Activated CD4-positive, alpha-beta T cell treated with anti-CD3 and anti-CD28 coated beads, Interleukin-2, amount 10 ng/mL, durations not matched to agents 7 days and 5 days (primary cell): ENCODE measurements at regions not wholly inside any gene's neighbourhood (a gene's known extent, or its start where the extent isn't known, plus 50 kb on each side); places are given as distances from the start of the nearest gene placed in this dataset.

Source experiments
- CTCF ChIA-PET: fragments of 350-600 bp; sonication (Branson Sonifier 250); formaldehyde crosslinking; loops from one replicate; lab custom pipeline; 2021; ENCODE audit warnings: antibody characterized with exemption; lab: Charles Lee
- POLR2A ChIA-PET: fragments of 350-600 bp; sonication (Branson Sonifier 250); formaldehyde crosslinking; loops from one replicate; lab custom pipeline; 2021; ENCODE audit warnings: antibody characterized with exemption; lab: Charles Lee
- DNase-seq: peaks from one replicate; pipeline ENCODE4 v3.0.0-alpha.2; 2020
- H3K27ac Mint-ChIP-seq: one replicate; pipeline ENCODE4 v1.8.0; 2021; ENCODE audit warnings: mild to moderate bottlenecking, moderate library complexity, mixed read lengths
- H3K27me3 Mint-ChIP-seq: one replicate; pipeline ENCODE4 v1.8.0; 2021; ENCODE audit warnings: mixed read lengths
- H3K36me3 Mint-ChIP-seq: one replicate; pipeline ENCODE4 v1.8.0; 2021; ENCODE audit warnings: low read depth, mixed read lengths
- H3K4me1 Mint-ChIP-seq: one replicate; pipeline ENCODE4 v1.8.0; 2021; ENCODE audit warnings: mixed read lengths
- H3K4me3 Mint-ChIP-seq: one replicate; pipeline ENCODE4 v1.8.0; 2021; ENCODE audit warnings: mild to moderate bottlenecking, moderate library complexity, mixed read lengths
- H3K9me3 Mint-ChIP-seq: one replicate; pipeline ENCODE4 v1.8.0; 2021; ENCODE audit warnings: mixed read lengths

DNA sequence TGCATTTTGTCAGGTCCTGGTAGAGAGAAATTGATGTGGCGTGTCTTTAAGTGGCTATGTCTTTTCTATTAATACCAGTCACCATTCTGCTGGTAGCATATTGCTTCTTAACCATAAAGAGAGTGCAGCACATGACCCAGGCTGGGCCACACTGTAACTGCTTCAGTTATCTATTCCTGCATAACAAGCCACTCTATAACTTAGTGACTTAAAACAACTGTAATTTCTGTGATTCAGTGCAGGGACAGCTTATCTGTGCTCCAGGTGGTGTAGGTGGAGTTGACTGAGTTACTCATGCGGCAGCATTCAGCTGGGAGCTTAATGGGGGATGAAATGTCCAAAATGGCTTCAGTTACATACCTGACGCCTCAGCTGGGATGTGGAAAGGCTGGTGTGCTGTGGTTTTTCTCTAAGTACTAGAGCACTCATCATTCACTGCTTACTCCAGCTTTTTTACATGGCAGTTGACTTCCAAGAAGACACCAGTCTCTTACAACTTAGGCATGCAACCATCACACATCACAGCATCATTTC lies 742.4 kb downstream of the SATB2 start:
- Mint-ChIP-seq H3K4me3 (no peak overlapping the region), H3K27me3 (no peaks in the 10 kb centered on the region), H3K36me3 (no peaks in the 10 kb centered on the region), H3K27ac (no peak overlapping the region), H3K9me3 (no peaks in the 10 kb centered on the region), H3K4me1 (no peaks in the 10 kb centered on the region)
- DNase-seq = no peak
- CTCF ChIA-PET = no interaction called here
- POLR2A ChIA-PET = no interaction called here

GRCh38 chr2:198712485-198712884 lies 745.3 kb downstream of the SATB2 start:
- no peaks in the 10 kb centered on the region for H3K36me3 Mint-ChIP-seq
- H3K4me3 Mint-ChIP-seq = no peak overlapping the region
- no peak for DNase-seq
- POLR2A ChIA-PET = no interaction called here
- CTCF ChIA-PET = no interaction called here
- no peaks in the 10 kb centered on the region for H3K4me1 Mint-ChIP-seq
- H3K27ac Mint-ChIP-seq = no peak overlapping the region
- H3K9me3 Mint-ChIP-seq = no peaks in the 10 kb centered on the region
- no peaks in the 10 kb centered on the region for H3K27me3 Mint-ChIP-seq

DNA sequence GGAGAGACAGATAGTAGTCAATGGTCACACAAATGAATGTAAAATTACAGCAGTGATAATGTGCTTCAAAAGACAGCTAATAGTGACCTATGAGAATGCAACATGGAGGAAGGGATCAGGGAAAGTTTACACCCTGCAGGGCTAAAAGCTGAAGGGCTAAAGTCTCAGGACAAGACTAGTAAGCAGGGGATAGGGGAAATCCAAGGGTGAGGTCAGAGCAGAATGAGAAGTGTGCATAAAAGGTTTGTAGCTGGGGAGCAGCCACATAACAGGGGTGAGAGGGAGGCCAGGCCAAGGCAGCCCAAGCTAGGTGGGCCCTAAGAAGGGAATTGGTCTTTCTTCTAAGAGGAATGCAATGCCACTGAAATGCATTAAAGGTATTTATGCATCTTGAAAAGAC lies 746.3 kb downstream of the SATB2 start:
- Mint-ChIP-seq H3K27me3 (no peaks in the 10 kb centered on the region), H3K36me3 (no peaks in the 10 kb centered on the region), H3K27ac (no peak overlapping the region), H3K9me3 (no peaks in the 10 kb centered on the region), H3K4me1 (no peaks in the 10 kb centered on the region), H3K4me3 (no peak overlapping the region)
- CTCF ChIA-PET = no interaction called here
- POLR2A ChIA-PET = no interaction called here
- DNase-seq = no peak

- no peaks in the 10 kb centered on the region for H3K36me3 Mint-ChIP-seq
- no peak overlapping the region for H3K4me3 Mint-ChIP-seq
- ChIA-PET CTCF (no interaction called here), POLR2A (no interaction called here)
- H3K27ac Mint-ChIP-seq = no peak overlapping the region
- no peak for DNase-seq
- no peaks in the 10 kb centered on the region for H3K27me3 Mint-ChIP-seq
- no peaks in the 10 kb centered on the region for H3K9me3 Mint-ChIP-seq
- H3K4me1 Mint-ChIP-seq = no peaks in the 10 kb centered on the region
Measured at GRCh38 chr2:198710562-198710961, 747.2 kb downstream of the SATB2 start.

DNA sequence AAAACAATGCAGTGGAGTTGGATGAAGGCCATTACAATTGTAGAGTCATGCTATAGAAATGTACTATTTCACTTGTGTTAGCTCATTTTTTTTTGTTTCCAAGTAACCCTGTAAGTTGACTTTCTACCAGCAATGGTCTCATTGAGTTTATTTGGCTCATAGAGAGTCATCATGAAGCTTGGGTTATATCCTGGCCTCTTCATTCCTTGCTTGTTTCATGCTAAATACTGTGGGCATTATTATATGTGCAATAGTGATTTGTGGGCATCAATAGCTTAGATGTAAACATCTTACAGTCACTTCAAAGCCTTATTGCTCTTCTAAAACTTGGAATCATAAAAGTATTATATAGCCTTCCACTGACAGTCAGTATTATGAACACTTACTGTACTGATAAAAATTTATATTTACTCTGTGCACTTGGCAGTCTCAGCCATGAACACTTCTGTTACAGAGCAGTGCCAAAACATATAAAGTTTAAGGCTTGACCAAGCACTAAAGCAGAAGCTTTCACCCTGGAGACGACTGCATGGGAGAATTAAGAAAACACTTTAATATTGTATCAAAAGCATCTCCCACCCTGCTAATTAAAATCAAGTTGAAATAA lies 751.2 kb downstream of the SATB2 start:
- H3K27me3 Mint-ChIP-seq = no peaks in the 10 kb centered on the region
- no peak overlapping the region for H3K27ac Mint-ChIP-seq
- DNase-seq = no peak
- no peaks in the 10 kb centered on the region for H3K9me3 Mint-ChIP-seq
- POLR2A ChIA-PET = no interaction called here
- H3K36me3 Mint-ChIP-seq = no peaks in the 10 kb centered on the region
- H3K4me3 Mint-ChIP-seq = no peak overlapping the region
- H3K4me1 Mint-ChIP-seq = no peaks in the 10 kb centered on the region
- CTCF ChIA-PET = no interaction called here

DNA sequence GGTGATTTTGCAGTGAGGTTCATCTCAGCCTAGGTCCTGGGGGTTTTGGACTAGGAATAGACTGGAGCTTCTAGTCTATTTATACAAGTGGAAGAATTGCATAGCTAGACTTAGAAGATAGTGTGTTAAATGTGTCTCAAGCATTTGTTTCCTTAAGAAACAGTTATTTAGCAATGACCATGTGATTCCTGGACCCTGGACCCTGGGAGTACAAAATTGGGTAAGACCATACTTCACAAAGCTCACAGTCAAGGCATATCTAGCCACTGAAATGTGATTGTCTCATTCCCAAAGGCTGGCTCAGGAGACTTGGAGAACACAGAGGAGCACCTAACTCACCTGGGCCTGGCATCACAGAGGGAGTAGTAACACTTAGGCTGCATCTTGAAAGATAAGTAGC lies 754.5 kb downstream of the SATB2 start:
- Mint-ChIP-seq H3K4me1 (no peaks in the 10 kb centered on the region), H3K27ac (no peak overlapping the region), H3K27me3 (no peaks in the 10 kb centered on the region), H3K4me3 (no peak overlapping the region), H3K36me3 (no peaks in the 10 kb centered on the region), H3K9me3 (no peaks in the 10 kb centered on the region)
- CTCF ChIA-PET = no interaction called here
- DNase-seq = no peak
- POLR2A ChIA-PET = no interaction called here

GRCh38 chr2:198702796-198703195 lies 754.9 kb downstream of the SATB2 start:
- Mint-ChIP-seq H3K4me3 (no peak overlapping the region), H3K9me3 (no peaks in the 10 kb centered on the region), H3K4me1 (no peaks in the 10 kb centered on the region), H3K27me3 (no peaks in the 10 kb centered on the region), H3K36me3 (no peaks in the 10 kb centered on the region), H3K27ac (no peak overlapping the region)
- ChIA-PET CTCF (no interaction called here), POLR2A (no interaction called here)
- DNase-seq = no peak

- POLR2A ChIA-PET = no interaction called here
- H3K27me3 Mint-ChIP-seq = no peaks in the 10 kb centered on the region
- no peaks in the 10 kb centered on the region for H3K36me3 Mint-ChIP-seq
- CTCF ChIA-PET = no interaction called here
- DNase-seq = no peak
- H3K4me1 Mint-ChIP-seq = no peaks in the 10 kb centered on the region
- no peaks in the 10 kb centered on the region for H3K9me3 Mint-ChIP-seq
- H3K4me3 Mint-ChIP-seq = no peak overlapping the region
- no peak overlapping the region for H3K27ac Mint-ChIP-seq
Measured at GRCh38 chr2:198701481-198701880, 756.3 kb downstream of the SATB2 start.

- CTCF ChIA-PET = no interaction called here
- Mint-ChIP-seq H3K27me3 (no peaks in the 10 kb centered on the region), H3K4me3 (no peak overlapping the region), H3K9me3 (no peaks in the 10 kb centered on the region), H3K4me1 (no peaks in the 10 kb centered on the region), H3K27ac (no peak overlapping the region), H3K36me3 (no peaks in the 10 kb centered on the region)
- POLR2A ChIA-PET = no interaction called here
- DNase-seq = no peak
Measured at GRCh38 chr2:198700319-198700718, 757.4 kb downstream of the SATB2 start.

GRCh38 chr2:198698230-198698629 lies 759.5 kb downstream of the SATB2 start:
- Mint-ChIP-seq H3K9me3 (no peaks in the 10 kb centered on the region), H3K4me3 (no peak overlapping the region), H3K4me1 (no peaks in the 10 kb centered on the region), H3K27ac (no peak overlapping the region), H3K27me3 (no peaks in the 10 kb centered on the region), H3K36me3 (no peaks in the 10 kb centered on the region)
- no peak for DNase-seq
- ChIA-PET CTCF (no interaction called here), POLR2A (no interaction called here)

DNA sequence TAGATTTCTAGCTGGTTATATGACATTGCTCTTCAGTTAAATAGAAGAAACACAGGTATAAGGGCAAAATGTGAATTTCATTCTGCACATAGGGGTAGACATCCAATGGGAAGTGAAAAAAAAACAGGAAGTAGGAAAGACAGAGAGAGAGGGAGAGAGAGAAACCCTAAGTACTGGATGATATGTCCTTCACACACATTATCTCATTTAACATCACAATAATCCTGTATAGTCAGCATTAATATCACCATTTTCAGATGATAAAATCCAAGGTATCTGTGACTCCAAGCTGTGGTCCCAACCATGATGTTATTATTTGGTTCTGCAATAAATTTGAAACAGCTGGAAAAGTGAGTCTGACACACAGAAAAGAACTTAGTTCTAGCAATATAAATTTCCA lies 759.9 kb downstream of the SATB2 start:
- ChIA-PET POLR2A (no interaction called here), CTCF (interaction anchor here (1.0 kb wide), 1 partner anchor 58 kb away, joined by 3 read pairs; no protein-coding TSS in a partner anchor)

GRCh38 chr2:198697218-198697617 lies 760.5 kb downstream of the SATB2 start:
- CTCF ChIA-PET = interaction anchor here (1.0 kb wide), 1 partner anchor 57 kb away, joined by 3 read pairs; no protein-coding TSS in a partner anchor
- H3K36me3 Mint-ChIP-seq = no peaks in the 10 kb centered on the region

More for the DNA sequence above, 759.9 kb downstream of the SATB2 start:
- no peak for DNase-seq
- Mint-ChIP-seq H3K4me3 (no peak overlapping the region), H3K36me3 (no peaks in the 10 kb centered on the region), H3K27me3 (no peaks in the 10 kb centered on the region), H3K4me1 (no peaks in the 10 kb centered on the region), H3K27ac (no peak overlapping the region), H3K9me3 (no peaks in the 10 kb centered on the region)

DNA sequence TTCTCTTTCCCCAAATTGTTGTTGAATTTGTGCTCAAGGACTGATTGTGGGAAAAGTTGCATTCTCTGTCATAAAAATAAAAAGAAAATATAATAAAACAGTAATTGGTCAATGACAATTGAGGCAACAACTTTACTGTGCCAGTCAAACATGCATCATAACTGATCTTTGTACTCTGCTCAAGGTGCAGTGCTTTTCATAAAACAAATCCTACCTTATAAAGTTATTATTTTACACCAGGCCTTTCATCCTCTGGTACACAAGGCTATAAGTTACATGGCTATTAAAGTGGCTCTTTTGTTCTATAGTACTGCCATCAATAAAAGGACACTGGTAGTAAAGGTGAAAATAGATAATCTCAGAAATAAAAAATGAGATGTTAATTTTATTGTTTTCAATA lies 761.9 kb downstream of the SATB2 start:
- no peaks in the 10 kb centered on the region for H3K27me3 Mint-ChIP-seq
- DNase-seq = no peak
- H3K27ac Mint-ChIP-seq = no peak overlapping the region
- H3K4me1 Mint-ChIP-seq = no peaks in the 10 kb centered on the region
- no peaks in the 10 kb centered on the region for H3K9me3 Mint-ChIP-seq
- ChIA-PET CTCF (no interaction called here), POLR2A (no interaction called here)
- no peaks in the 10 kb centered on the region for H3K36me3 Mint-ChIP-seq
- no peak overlapping the region for H3K4me3 Mint-ChIP-seq

More at GRCh38 chr2:198697218-198697617, 760.5 kb downstream of the SATB2 start:
- no peaks in the 10 kb centered on the region for H3K4me1 Mint-ChIP-seq
- DNase-seq = no peak
- no peak overlapping the region for H3K27ac Mint-ChIP-seq
- no peaks in the 10 kb centered on the region for H3K27me3 Mint-ChIP-seq
- H3K9me3 Mint-ChIP-seq = no peaks in the 10 kb centered on the region
- POLR2A ChIA-PET = no interaction called here
- no peak overlapping the region for H3K4me3 Mint-ChIP-seq

- Mint-ChIP-seq H3K4me3 (no peak overlapping the region), H3K4me1 (no peaks in the 10 kb centered on the region), H3K9me3 (no peaks in the 10 kb centered on the region), H3K36me3 (no peaks in the 10 kb centered on the region), H3K27ac (no peak overlapping the region), H3K27me3 (no peaks in the 10 kb centered on the region)
- CTCF ChIA-PET = no interaction called here
- POLR2A ChIA-PET = no interaction called here
- DNase-seq = no peak
Measured at GRCh38 chr2:198692907-198693510, 764.7 kb downstream of the SATB2 start.
